DND-41 (cell line): ENCODE measurements at regions not wholly inside any gene's neighbourhood (a gene's known extent, or its start where the extent isn't known, plus 50 kb on each side); places are given as distances from the start of the nearest gene placed in this dataset.
"Not testable (repeated sequence)": the region's sequence is repeated elsewhere in the genome, so short reads cannot be mapped to it uniquely, and the experiment has no call there.

Source experiments
- ATAC-seq: fragments of 200-7000 bp; cut with Tn5 transposase; 3 replicates; pipeline ENCODE4 v1.9.1; 2021; ENCODE audit warnings: low read depth; ENCODE audit not compliant: insufficient read depth
- DNase-seq: peaks from one replicate; pipeline ENCODE4 v3.0.0-alpha.2; 2020
- H2AFZ ChIP-seq: 2 replicates; pipeline ENCODE4 v1.6.0; 2012; ENCODE audit warnings: low read depth, low read length
- H3K27ac ChIP-seq: 2 replicates; pipeline ENCODE4 v1.5.1; 2012; ENCODE audit warnings: low read length, inconsistent platforms
- H3K27me3 ChIP-seq: fragments of 200-600 bp; sonication (generic); 2 replicates; pipeline ENCODE4 v1.6.0; 2012; ENCODE audit warnings: low read length, mild to moderate bottlenecking, inconsistent platforms; ENCODE audit not compliant: insufficient read depth, poor library complexity
- H3K36me3 ChIP-seq: 2 replicates; pipeline ENCODE4 v1.5.1; 2012; ENCODE audit warnings: low read length, inconsistent platforms; ENCODE audit not compliant: insufficient read depth
- H3K4me1 ChIP-seq: 2 replicates; pipeline ENCODE4 v1.5.1; 2012; ENCODE audit warnings: mild to moderate bottlenecking, low read length; ENCODE audit not compliant: insufficient read depth
- H3K4me2 ChIP-seq: 2 replicates; pipeline ENCODE4 v1.6.0; 2012; ENCODE audit warnings: mild to moderate bottlenecking, moderate library complexity, low read length, inconsistent platforms; ENCODE audit not compliant: insufficient read depth
- H3K4me3 ChIP-seq, 2 experiments: fragments of 200-600 bp in 1 of 2; shearing (Covaris generic) in 1 of 2; 2 replicates each; pipeline ENCODE4 v1.5.1; 2012 to 2016; ENCODE audit warnings: inconsistent platforms in 2 of 2, low read length in 2 of 2, mild to moderate bottlenecking in 2 of 2, low read depth in 1 of 2, moderate library complexity in 1 of 2
- H3K79me2 ChIP-seq: 2 replicates; pipeline ENCODE4 v1.6.0; 2012; ENCODE audit warnings: low read length, inconsistent platforms; ENCODE audit not compliant: insufficient read depth
- H3K9ac ChIP-seq: 2 replicates; pipeline ENCODE4 v1.6.0; 2012; ENCODE audit warnings: low read depth, mild to moderate bottlenecking, inconsistent platforms, low read length, moderate library complexity
- H3K9me3 ChIP-seq: 2 replicates; pipeline ENCODE4 v1.5.1; 2012; ENCODE audit warnings: low read length, moderate library complexity, mild to moderate bottlenecking, inconsistent platforms; ENCODE audit not compliant: insufficient read depth, severe bottlenecking
- H4K20me1 ChIP-seq: 2 replicates; pipeline ENCODE4 v1.6.0; 2012; ENCODE audit warnings: low read length; ENCODE audit not compliant: insufficient read depth
- EZH2 ChIP-seq: IDR thresholded peaks from 3 replicates; pipeline ENCODE4 v1.6.1; 2012; ENCODE audit warnings: borderline replicate concordance, low read depth, mild to moderate bottlenecking, moderate library complexity, low read length, inconsistent platforms; ENCODE audit not compliant: severe bottlenecking
- TF ChIP-seq, protein P1 (sequence below): IDR thresholded peaks from 2 replicates; pipeline ENCODE4 v1.5.1; 2012; ENCODE audit warnings: borderline replicate concordance, low read length, moderate library complexity, mild to moderate bottlenecking; ENCODE audit not compliant: poor library complexity, severe bottlenecking; ENCODE audit errors: extremely low read depth

DNA sequence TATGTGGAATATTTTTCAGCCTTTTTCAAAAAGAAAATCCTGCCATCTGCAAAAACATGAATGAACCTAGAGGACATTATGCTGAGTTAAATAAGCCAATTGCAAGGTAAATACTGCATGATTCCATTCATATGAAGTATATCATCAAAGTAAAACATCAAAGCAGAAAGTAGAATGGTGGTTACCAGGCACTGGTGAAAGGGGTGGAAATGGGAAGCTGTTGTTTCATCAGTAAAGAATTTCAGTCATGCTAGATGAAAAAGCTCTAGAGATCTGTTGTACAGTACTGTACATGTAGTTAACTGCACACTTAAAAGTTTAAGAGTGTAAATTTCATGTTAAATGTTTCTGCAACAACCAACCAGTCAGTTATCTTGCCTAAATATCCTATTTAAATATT lies 196.8 kb upstream of the ADGRL3 start:
- no peak for TF ChIP-seq EZH2
- TF ChIP-seq, protein P1, sequence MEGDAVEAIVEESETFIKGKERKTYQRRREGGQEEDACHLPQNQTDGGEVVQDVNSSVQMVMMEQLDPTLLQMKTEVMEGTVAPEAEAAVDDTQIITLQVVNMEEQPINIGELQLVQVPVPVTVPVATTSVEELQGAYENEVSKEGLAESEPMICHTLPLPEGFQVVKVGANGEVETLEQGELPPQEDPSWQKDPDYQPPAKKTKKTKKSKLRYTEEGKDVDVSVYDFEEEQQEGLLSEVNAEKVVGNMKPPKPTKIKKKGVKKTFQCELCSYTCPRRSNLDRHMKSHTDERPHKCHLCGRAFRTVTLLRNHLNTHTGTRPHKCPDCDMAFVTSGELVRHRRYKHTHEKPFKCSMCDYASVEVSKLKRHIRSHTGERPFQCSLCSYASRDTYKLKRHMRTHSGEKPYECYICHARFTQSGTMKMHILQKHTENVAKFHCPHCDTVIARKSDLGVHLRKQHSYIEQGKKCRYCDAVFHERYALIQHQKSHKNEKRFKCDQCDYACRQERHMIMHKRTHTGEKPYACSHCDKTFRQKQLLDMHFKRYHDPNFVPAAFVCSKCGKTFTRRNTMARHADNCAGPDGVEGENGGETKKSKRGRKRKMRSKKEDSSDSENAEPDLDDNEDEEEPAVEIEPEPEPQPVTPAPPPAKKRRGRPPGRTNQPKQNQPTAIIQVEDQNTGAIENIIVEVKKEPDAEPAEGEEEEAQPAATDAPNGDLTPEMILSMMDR, result no peak
- Histone ChIP-seq H3K4me3 (no peak overlapping the region), H3K9me3 (no peaks in the 10 kb centered on the region), H3K4me2 (no peak overlapping the region), H3K27me3 (no peaks in the 10 kb centered on the region), H3K9ac (no peak overlapping the region), H4K20me1 (no peaks in the 10 kb centered on the region), H3K4me1 (no peaks in the 10 kb centered on the region), H3K27ac (no peak overlapping the region), H3K79me2 (no peaks in the 10 kb centered on the region), H3K36me3 (no peaks in the 10 kb centered on the region), H2AFZ (no peak overlapping the region)
- DNase-seq, result no peak
- no peak for ATAC-seq

DNA sequence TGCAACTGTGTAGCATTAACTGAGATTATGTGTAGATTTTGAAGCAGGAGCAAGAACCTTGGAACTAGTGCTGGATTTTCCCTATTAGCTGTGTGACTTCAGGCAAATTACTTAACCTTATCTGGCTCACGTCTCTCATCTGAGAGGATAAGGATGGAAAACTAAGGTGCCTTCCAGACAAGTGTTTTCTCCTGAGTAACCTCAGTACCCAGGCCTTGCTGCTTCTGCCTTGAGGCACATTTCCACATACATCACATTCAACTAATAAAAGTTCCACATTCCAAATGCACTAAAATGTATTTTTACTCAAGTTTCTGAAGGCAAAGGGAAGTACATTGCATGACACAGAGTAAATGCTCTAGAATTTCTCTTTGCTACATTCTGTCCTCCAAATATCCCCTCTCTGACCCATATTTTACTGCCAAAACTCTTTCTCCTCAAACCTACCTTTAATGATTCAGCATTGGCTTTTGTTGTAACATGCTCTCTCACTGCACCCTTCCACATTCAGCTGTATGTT lies 195.4 kb upstream of the ADGRL3 start:
- Histone ChIP-seq H3K9ac (no peak overlapping the region), H3K4me2 (no peak overlapping the region), H4K20me1 (no peaks in the 10 kb centered on the region), H2AFZ (no peak overlapping the region), H3K27me3 (no peaks in the 10 kb centered on the region), H3K4me1 (no peaks in the 10 kb centered on the region), H3K4me3 (no peak overlapping the region), H3K36me3 (no peaks in the 10 kb centered on the region), H3K27ac (no peak overlapping the region), H3K79me2 (no peaks in the 10 kb centered on the region), H3K9me3 (no peaks in the 10 kb centered on the region)
- ATAC-seq (no peak), DNase-seq (no peak)
- TF ChIP-seq EZH2, result no peak
- TF ChIP-seq, protein P1, result no peak

DNA sequence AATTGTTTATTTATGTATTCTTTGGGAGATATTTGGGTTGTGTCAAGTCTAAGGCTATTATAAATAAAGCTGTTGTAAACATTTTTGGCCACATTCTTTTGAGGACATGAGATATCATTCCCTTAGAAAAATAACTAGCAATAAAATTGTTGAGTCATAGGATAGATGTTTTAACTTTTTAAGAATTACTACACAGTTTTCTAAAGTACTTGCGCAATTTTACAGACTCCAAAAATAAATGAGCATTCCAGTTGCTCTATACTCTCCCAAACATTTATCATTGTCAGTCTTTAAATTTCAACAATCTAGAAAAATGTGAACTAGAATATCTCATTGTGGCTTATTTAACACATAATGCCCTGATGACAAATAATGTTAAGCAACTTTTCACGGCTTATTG lies 189.1 kb upstream of the ADGRL3 start:
- Histone ChIP-seq H3K9ac (no peak overlapping the region), H2AFZ (no peak overlapping the region), H3K4me2 (no peak overlapping the region), H3K36me3 (no peaks in the 10 kb centered on the region), H3K4me1 (no peaks in the 10 kb centered on the region), H4K20me1 (no peaks in the 10 kb centered on the region), H3K79me2 (no peaks in the 10 kb centered on the region), H3K27ac (no peak overlapping the region), H3K4me3 (no peak overlapping the region), H3K9me3 (no peaks in the 10 kb centered on the region), H3K27me3 (no peaks in the 10 kb centered on the region)
- DNase-seq (no peak), ATAC-seq (no peak)
- TF ChIP-seq, protein P1, result no peak
- TF ChIP-seq EZH2, result no peak

GRCh38 chr4:61011936-61012335 lies 188.2 kb upstream of the ADGRL3 start:
- not testable (repeated sequence) for H4K20me1 ChIP-seq, H3K4me1 ChIP-seq, H3K4me3 ChIP-seq, H3K27ac ChIP-seq, H2AFZ ChIP-seq, H3K9me3 ChIP-seq, H3K79me2 ChIP-seq, H3K27me3 ChIP-seq, ATAC-seq, H3K36me3 ChIP-seq, H3K4me2 ChIP-seq, DNase-seq, H3K9ac ChIP-seq
